ENCODE measurements at regions not wholly inside any gene's neighbourhood (a gene's known extent, or its start where the extent isn't known, plus 50 kb on each side); places are given as distances from the start of the nearest gene placed in this dataset.
"Not testable (repeated sequence)": the region's sequence is repeated elsewhere in the genome, so short reads cannot be mapped to it uniquely, and the experiment has no call there.

DNA sequence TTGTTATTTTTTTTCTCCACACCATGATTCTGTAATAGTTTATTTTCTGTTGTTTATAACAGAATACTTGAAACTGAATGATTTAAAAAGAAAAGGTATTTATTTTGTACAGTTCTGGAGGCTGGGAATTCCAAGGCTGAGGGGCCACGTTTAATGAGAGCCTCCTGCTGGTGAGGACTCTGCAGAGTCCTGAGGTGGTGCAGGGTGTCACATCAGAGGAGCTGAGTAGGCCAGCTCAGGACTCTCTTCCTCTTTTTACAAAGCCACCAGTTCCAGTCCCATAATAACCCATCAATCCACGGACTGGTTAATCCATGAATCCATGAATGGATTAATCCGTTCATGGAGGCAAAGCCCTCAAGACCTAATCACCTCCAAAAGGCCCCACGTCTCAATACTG lies 71.6 kb downstream of the TFAP2A start:
- no peak for DNase-seq

DNA sequence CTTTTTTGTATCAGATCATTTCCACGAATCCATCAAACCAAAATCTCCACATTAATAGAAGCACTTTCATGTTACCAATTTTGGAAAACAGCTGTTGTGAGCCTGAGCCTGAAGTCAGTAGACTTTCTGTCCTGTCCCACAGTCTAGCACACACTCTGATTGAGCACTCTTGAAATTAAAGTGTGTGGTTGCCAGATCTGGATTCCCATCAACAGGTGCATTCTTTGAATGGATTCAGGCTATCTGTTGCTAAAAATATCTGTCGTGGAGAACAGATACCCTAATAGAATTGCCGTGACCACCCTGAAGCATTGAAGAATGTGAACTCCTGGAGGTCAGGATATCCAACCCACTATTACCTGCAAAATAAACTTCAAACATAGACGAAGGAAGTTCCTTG lies 73.3 kb downstream of the TFAP2A start:
- no peak for DNase-seq

GRCh38 chr6:10338151-10338550 lies 76.7 kb downstream of the TFAP2A start:
- no peak for DNase-seq

- DNase-seq, result not testable (repeated sequence)
Measured at GRCh38 chr6:10337376-10337775, 77.5 kb downstream of the TFAP2A start.

DNA sequence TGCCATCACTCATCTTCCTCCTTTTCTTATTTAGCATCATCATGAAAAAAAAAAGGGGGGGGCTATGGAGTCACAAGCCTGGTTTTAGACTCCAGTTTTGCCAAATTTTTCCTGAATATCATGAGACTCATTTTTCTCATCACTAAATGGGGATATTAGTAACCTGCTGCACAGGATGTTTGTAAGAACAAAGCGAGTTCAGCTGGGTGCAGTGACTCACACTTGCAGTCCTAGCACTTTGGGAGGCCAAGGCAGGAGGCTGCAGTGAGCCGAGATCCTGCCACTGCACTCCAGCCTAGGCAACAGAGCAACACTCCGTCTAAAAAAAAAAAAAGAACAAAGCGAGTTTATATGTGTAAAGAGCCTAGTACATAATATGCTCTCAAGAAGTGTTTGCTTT lies 82.8 kb downstream of the TFAP2A start:
- DNase-seq, result no peak

DNA sequence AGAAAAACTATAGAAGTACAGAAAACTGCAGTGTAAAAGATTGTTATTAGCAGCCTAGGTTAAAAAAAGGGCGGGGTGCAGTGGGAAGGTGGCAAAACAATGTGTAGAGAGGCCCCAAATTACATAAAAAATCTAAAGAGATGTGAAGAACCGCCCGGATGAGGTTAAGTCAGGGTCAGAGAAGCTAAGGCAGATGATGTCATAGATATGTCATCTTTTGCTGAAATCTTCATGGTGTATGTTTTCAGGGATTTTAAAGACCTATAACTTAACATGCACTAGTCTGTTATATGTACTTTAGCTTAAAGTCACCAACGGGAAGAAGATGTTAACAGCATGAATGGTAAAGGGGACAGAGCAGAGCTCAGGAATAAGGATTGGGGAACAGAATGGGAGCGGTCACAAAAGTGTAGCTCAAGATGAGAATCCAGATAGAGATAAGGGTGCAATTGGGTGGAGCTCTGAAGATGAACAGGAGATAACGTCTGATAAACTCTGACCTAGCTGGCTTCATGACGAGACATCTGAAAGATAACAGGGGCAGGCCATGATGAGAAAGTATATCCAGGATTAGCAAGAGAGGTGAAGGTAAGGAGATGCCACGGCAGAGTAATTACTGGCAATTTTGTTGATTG lies 83.4 kb downstream of the TFAP2A start:
- DNase-seq, result no peak

DNA sequence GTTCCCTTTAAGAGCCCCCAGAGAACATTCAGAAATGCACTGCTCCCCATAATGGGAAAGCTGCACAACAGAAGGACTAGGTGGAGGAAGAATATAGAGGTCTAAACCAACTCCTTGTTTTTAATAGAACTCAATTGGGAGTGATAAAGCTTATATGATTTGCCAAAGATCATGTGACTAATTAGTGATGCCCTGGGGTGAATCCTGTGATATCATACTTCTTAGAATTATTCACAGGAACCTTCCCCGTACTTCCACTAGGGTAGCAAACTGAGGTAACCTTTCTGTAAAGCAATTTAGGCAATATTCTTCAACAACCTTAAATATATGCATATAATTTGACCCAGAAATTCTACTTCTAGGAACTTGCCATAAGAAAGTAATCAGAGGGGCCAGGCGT lies 84.4 kb downstream of the TFAP2A start:
- no peak for DNase-seq

DNA sequence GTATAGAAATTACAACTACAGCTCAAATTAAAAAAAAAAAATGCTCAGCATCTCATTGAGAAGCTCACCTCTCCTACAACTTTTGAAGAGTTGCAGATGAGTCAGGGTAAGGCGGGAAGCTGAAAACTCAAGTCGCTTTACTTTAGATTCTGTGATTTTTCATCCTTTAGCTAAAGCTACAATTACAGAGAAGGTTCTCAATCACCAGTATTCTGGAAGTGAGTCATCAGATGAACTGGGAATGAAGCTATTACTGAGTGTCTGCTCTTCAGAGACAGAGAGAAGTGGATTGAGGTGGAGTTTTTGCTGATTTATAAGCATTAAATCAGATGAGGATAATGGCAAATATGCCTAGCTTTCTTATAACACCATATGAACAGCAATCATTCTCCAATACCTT lies 91.9 kb downstream of the TFAP2A start:
- no peak for DNase-seq

GRCh38 chr6:10320291-10320690 lies 94.6 kb downstream of the TFAP2A start:
- no peak for DNase-seq

DNA sequence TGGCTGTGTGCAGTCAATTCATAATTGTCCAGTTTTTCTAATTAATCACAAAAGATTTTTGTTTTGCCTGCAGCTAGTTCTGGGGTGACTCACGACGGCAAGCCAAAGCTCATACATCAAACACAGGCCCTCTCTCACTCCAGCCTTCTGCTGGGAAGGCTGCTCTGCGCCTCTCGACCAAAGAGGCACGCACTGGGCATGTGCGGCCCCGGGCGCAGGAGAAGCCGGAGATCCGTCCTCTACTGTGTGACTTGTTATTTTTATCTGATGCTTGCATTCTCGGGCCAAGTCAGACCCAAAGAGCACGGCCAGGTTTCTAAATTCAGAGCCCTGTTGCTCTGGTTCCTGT lies 98.5 kb downstream of the TFAP2A start:
- no peak for DNase-seq

DNA sequence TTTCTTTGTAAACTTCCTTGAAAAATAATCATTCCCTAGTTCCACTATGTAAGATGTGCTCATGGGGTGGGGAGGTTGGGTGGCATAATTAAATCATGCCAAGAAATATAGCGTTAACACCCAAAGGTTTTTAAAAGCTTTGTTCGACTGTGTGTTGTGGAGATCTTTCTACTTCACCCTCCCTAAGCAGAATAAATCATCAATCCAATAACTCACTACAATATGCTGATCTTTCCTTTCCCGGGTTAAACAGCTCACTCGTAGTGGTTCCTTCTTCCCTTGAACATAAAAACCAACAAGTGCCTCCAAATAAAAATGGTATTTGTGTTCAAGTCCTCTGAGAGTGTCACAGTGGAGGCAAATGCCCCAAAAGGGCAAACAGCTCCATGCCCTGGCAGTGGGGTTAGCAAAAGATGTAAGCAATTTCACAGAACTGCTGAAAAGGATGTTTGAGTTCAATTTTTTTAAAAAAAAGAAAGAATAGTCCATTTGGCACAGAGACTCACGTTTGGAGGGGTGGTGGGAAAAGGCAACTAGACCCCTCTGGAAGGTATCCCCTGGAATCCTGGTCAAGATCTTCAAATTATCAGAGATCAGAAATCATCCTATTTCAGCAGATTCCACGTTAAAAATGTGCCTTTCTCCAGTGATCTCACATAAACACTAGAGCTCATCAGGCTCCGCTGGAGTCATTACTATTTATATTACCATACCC lies 99.1 kb downstream of the TFAP2A start:
- no peak for DNase-seq

- no peak for DNase-seq
Measured at GRCh38 chr6:10315034-10315433, 99.8 kb downstream of the TFAP2A start.

- DNase-seq, result no peak
Measured at GRCh38 chr6:10314163-10314955, 100.5 kb downstream of the TFAP2A start.

GRCh38 chr6:10313799-10314162 lies 101.1 kb downstream of the TFAP2A start:
- no peak for DNase-seq

DNA sequence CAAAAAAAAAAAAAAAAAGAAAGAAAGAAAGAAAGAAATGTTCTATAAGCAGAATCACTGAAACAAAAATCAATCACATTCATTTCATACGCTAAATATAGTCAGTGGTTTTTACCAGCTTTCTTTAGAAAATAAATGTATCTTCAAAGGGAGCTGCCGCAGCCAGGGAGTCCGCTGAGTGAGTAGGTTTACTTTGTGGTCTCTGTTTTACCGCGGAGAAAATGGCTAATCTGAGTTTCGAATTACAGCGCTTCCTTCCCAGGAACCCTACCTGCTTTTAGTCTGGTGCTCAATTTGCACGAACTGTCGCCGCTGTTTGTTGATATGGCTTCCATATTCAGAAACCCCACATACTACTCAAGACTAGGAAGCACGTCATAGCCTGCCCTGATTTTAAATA lies 102.4 kb downstream of the TFAP2A start:
- DNase-seq, result no peak

DNA sequence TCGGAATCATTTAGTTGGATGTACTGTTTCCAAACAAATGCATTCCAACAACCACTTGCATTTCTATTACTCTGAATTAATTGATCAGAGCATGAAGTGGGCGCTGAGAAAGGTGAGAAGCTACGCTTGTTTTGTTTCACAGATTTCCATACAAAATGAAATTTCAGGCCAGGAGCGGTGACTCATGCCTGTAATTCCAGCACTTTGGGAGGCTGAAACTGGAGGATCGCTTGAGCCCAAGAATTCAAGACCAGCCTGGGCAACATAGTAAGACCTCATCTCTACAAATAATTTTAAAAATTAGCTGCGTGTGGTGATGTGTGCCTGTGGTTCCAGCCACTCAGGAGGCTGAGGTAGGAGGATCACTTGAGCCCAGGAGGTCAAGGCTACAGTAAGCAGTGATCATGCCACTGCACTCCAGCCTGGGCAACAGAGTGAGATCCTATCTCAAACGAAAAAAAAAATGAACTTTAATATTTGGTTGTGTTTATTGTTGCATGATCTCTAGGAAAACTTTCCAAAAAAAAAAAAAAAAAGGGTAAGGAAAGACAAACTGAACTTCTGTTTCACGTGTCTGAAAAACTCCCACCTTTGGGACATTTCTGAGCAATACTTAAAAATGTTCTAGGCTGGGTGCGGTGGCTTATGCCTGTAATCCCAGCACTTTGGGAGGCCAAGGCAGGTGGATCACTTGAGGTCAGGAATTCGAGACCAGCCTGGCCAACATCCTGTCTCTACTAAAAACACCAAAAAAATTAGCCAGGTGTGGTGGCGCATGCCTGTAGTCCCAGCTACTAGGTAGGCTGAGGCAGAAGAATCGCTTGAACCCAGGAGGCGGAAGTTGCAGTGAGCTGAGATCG lies 103.1 kb downstream of the TFAP2A start:
- not testable (repeated sequence) for DNase-seq

- DNase-seq, result no peak
Measured at GRCh38 chr6:10310826-10311225, 104.0 kb downstream of the TFAP2A start.

DNA sequence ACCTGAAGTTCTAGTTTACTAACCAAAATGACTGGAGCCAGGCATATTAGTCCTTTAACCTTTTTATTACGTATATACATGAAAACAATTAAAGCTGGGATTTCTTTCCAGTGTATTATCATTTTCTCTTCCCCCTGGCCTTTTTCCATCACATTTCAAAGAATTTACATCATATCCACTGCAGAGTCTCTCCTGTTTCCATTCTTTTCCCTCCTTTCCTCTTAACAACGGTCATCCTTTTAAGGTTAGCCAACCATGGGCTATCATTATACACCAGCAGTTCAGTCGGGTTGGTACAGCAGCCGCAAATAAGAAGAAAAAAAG lies 104.6 kb downstream of the TFAP2A start:
- no peak for DNase-seq

DNA sequence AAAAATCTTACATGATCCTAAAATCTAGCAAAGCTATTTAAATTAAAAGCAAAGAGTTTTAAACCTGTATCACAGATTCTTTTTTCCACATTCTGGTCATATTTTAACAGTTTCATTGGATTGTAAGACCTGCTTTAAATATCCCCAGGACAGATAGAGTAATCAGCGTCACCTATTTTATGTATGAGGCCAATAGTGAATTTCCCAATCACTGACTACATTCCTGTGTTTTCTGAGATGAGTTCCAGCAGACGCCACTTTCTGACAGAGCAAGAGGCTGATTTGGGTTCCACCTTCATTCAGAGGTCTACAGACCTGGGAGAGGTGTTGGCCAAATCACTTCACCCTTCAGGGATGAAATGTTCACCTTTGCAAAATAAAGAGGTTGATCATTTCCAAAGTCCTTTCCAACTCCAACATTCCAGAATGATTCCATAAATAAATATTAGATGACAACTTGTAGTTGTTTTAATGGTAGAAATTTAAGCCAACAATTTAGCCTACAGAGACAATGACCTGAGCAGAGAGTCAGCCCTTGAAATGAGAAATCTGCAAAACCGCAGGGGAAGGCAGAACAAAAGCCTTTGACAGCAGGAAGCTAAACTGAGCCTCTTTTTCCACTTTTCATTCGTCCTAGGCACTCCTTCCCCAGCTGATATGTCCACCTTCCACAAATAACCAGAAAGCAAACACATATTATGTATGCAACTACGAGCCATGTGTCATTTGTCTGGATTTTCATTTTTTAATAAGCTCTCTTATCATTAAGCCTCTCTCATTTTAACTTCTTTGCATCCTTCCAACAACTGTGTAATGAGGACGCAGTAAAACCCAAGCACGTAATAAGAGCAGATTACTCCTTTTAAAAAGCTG lies 105.2 kb downstream of the TFAP2A start:
- no peak for DNase-seq

DNA sequence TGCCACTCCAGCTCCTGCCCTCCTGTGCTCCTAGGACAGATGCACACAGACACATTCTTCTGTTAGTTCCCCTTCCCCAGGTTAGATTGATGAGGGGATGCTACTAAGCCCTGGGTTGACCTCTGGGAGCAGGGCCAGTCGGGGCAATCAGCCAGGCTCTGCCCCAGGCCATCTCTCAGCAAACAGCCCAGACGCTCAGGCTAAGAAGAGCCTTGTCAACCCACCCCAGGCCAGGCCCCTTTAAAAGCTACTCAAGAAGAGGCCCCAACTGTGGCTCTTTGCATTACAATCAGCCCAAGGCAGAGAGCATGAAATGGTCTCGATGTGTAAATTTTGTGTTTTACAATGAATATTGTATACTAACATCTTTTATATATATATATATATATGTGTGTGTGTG lies 107.4 kb downstream of the TFAP2A start:
- DNase-seq, result no peak

DNA sequence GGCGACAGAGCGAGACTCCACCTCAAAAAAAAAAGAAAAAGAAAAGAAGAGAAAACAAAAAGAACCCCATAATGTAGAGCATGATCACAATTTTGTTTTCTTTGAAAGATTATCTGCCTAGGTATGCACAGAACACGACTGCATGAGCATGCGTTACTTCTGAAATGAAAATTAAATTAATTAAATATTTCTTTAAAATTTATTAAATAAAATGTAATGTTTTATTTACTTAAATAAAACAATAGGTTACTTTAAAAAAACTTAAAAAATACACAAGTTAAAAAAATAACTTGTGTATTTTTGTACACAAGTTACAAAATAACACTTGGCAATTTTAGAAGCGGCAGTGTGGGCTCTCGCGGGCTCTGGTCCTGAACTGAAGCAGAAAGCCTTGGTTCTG lies 107.8 kb downstream of the TFAP2A start:
- DNase-seq, result no peak

- DNase-seq, result no peak
Measured at GRCh38 chr6:10305790-10306415, 109.0 kb downstream of the TFAP2A start.
